IMR-90 (cell line): ENCODE measurements at regions not wholly inside any gene's neighbourhood (a gene's known extent, or its start where the extent isn't known, plus 50 kb on each side); places are given as distances from the start of the nearest gene placed in this dataset.

Source experiments
- ATAC-seq: fragments of 200-7000 bp; cut with Tn5 transposase; 2 replicates; pipeline ENCODE4 v1.9.1; 2020; ENCODE audit warnings: low read depth, mild to moderate bottlenecking, moderate library complexity
- BruUV-seq: library from RNA; stranded (reverse); fragments of 400-500 nt; replicated peaks from 2 replicates; lab custom pipeline; 2021; lab: Mats Ljungman, UMichigan
- CTCF ChIA-PET: fragments of 300-600 bp; formaldehyde crosslinking; extraction: SDS; loops from one replicate; lab custom pipeline; 2021; ENCODE audit warnings: antibody characterized with exemption; lab: Yijun Ruan, JAX
- POLR2A ChIA-PET: fragments of 300-600 bp; sonication (Branson Sonifier 250); formaldehyde crosslinking; loops from one replicate; lab custom pipeline; 2022; ENCODE audit warnings: antibody characterized with exemption; ENCODE audit not compliant: unreplicated experiment; lab: Charles Lee
- DNase-seq: peaks from one replicate; pipeline ENCODE4 v3.0.0; 2013
- H2AFZ ChIP-seq: replicated peaks from 2 replicates; pipeline ENCODE3; 2013; ENCODE audit warnings: low read length, mild to moderate bottlenecking; ENCODE audit not compliant: poor library complexity
- H2AK5ac ChIP-seq: 2 replicates; pipeline ENCODE4 v1.6.1; 2013; ENCODE audit warnings: low read depth, low read length, inconsistent platforms
- H2AK9ac ChIP-seq: replicated peaks from 2 replicates; pipeline ENCODE3; 2013; ENCODE audit warnings: mild to moderate bottlenecking, low read depth, low read length, moderate library complexity; ENCODE audit not compliant: poor library complexity
- H2BK120ac ChIP-seq: 2 replicates; pipeline ENCODE4 v1.6.1; 2013; ENCODE audit warnings: low read depth, low read length, inconsistent platforms
- H2BK15ac ChIP-seq: 3 replicates; pipeline ENCODE4 v1.6.1; 2013; ENCODE audit warnings: low read depth, low read length, inconsistent platforms
- H2BK20ac ChIP-seq: 2 replicates; pipeline ENCODE4 v1.6.1; 2013; ENCODE audit warnings: low read depth, mild to moderate bottlenecking, inconsistent platforms, low read length, moderate library complexity
- H2BK5ac ChIP-seq: 2 replicates; pipeline ENCODE4 v1.6.1; 2013; ENCODE audit warnings: mild to moderate bottlenecking, low read depth, low read length, inconsistent platforms; ENCODE audit not compliant: poor library complexity, severe bottlenecking
- H3K14ac ChIP-seq: replicated peaks from 2 replicates; pipeline ENCODE4 v1.6.1; 2013; ENCODE audit warnings: low read depth, low read length, inconsistent platforms
- H3K18ac ChIP-seq: 2 replicates; pipeline ENCODE4 v1.6.1; 2013; ENCODE audit warnings: low read depth, low read length, control low read depth
- H3K23ac ChIP-seq: 2 replicates; pipeline ENCODE4 v1.6.1; 2013; ENCODE audit warnings: low read depth, low read length, inconsistent platforms
- H3K27ac ChIP-seq: 2 replicates; pipeline ENCODE4 v1.5.1; 2013; ENCODE audit warnings: mild to moderate bottlenecking, control low read depth, low read length; ENCODE audit not compliant: insufficient read depth
- H3K27me3 ChIP-seq: 2 replicates; pipeline ENCODE4 v1.6.1; 2013; ENCODE audit warnings: low read length; ENCODE audit not compliant: control insufficient read depth, insufficient read depth
- H3K36me3 ChIP-seq: 2 replicates; pipeline ENCODE4 v1.6.1; 2013; ENCODE audit warnings: low read length, mixed read lengths; ENCODE audit not compliant: control insufficient read depth, insufficient read depth
- H3K4ac ChIP-seq: 2 replicates; pipeline ENCODE4 v1.6.1; 2013; ENCODE audit warnings: low read depth, low read length, inconsistent platforms
- H3K4me1 ChIP-seq: 2 replicates; pipeline ENCODE4 v1.6.1; 2013; ENCODE audit warnings: low read length, mixed read lengths; ENCODE audit not compliant: control insufficient read depth, insufficient read depth
- H3K4me2 ChIP-seq: 2 replicates; pipeline ENCODE4 v1.6.1; 2013; ENCODE audit warnings: low read depth, mild to moderate bottlenecking, control low read depth, low read length, moderate library complexity
- H3K4me3 ChIP-seq: 2 replicates; pipeline ENCODE4 v1.5.1; 2013; ENCODE audit warnings: low read depth, mild to moderate bottlenecking, control low read depth, low read length, moderate library complexity; ENCODE audit not compliant: insufficient read depth
- H3K56ac ChIP-seq: 2 replicates; pipeline ENCODE4 v1.6.1; 2013; ENCODE audit warnings: low read length, inconsistent platforms; ENCODE audit not compliant: insufficient read depth; ENCODE audit errors: extremely low read depth
- H3K79me1 ChIP-seq, 2 experiments: 2 replicates each; pipeline ENCODE4 v1.6.1; 2013; ENCODE audit warnings: low read length in 2 of 2, inconsistent platforms in 1 of 2, low read depth in 1 of 2
- H3K9ac ChIP-seq: 2 replicates; pipeline ENCODE4 v1.6.1; 2013; ENCODE audit warnings: low read depth, low read length, control low read depth
- H3K9me1 ChIP-seq: 2 replicates; pipeline ENCODE4 v1.6.1; 2013; ENCODE audit warnings: low read length, inconsistent platforms; ENCODE audit not compliant: insufficient read depth
- H3K9me3 ChIP-seq: 2 replicates; pipeline ENCODE4 v1.6.1; 2013; ENCODE audit warnings: low read length; ENCODE audit not compliant: control insufficient read depth, insufficient read depth
- H4K20me1 ChIP-seq: 2 replicates; pipeline ENCODE4 v1.6.1; 2013; ENCODE audit warnings: low read length, inconsistent platforms; ENCODE audit not compliant: insufficient read depth
- H4K5ac ChIP-seq: 2 replicates; pipeline ENCODE4 v1.6.1; 2013; ENCODE audit warnings: mild to moderate bottlenecking, low read depth, low read length, control low read depth
- H4K8ac ChIP-seq, 2 experiments: 2 replicates each; pipeline ENCODE4 v1.6.1; 2013; ENCODE audit warnings: low read depth in 2 of 2, low read length in 2 of 2, control low read depth in 1 of 2, inconsistent platforms in 1 of 2
- H4K91ac ChIP-seq: 2 replicates; pipeline ENCODE4 v1.6.1; 2013; ENCODE audit warnings: low read depth, low read length, inconsistent platforms; ENCODE audit not compliant: insufficient read depth
- BHLHE40 ChIP-seq: fragments of 150-350 bp; IDR thresholded peaks from 2 replicates; pipeline ENCODE4 v1.6.1; 2016; ENCODE audit warnings: mild to moderate bottlenecking, low read depth, low read length
- NFE2L2 ChIP-seq: fragments of 150-350 bp; IDR thresholded peaks from 2 replicates; pipeline ENCODE4 v1.6.1; 2016; ENCODE audit warnings: low read depth, mild to moderate bottlenecking, low read length
- POLR2A ChIP-seq: IDR thresholded peaks from 2 replicates; pipeline ENCODE4 v1.6.1; 2012; ENCODE audit warnings: mild to moderate bottlenecking, low read depth, low read length
- WGBS, 2 experiments: methylation state at CpG; one replicate each; pipeline versions ENCODE4 v1.1.5 to v1.1.7; 2013; ENCODE audit warnings: missing lambda C conversion rate in 2 of 2; ENCODE audit not compliant: insufficient read length in 1 of 2; ENCODE audit errors: extremely low coverage in 2 of 2; 5-methylcytosine and 5-hydroxymethylcytosine counted together
- dilution Hi-C: fragments of 300-500 bp; cut with HindIII; formaldehyde crosslinking; loops from one replicate; pipeline ENCODE4 v1.14.3; 2018; ENCODE audit warnings: low sequenced_read_pairs; ENCODE audit not compliant: unreplicated experiment
- in situ Hi-C: fragments of 300-500 bp; cut with MboI; formaldehyde crosslinking; loops from 3 replicates; pipeline ENCODE4 v1.14.3; 2019; ENCODE audit warnings: low sequenced_read_pairs, inconsistent platforms, mixed read lengths
- intact Hi-C: fragments of 100-400 bp; cut with micrococcal nuclease; formaldehyde crosslinking; loops from 2 replicates; pipeline ENCODE4 v1.10.0; 2022

DNA sequence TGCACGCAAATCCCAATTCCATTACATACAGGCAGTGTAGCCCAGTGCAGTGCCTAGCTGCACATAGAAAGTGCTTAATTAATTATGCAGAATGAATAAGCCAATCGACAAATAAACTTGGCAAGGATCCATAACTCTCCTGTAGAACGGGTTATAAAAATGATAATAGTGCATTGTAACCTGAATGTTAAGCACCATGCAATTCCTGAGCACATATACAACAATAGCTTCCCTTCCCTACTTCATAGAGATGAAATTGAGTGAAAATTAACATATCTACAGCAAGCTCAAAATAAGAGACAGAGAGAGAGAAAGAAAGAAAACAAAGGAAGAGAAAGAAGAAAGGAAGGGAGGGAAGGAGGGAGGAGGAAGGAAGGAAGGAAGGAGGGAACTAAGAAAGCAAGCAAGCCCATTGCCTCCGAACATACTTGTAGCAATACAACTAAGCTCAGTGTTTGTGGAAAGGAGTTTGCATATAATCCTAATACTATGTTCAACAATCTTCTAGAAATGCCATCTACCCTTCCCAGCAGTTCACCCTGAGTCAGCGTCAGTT, 1074.0 kb upstream of the LCORL start:
- DNase-seq (no peak), ATAC-seq (no peak)
- Histone ChIP-seq H3K18ac (no peak overlapping the region), H3K79me1 (no peaks in the 10 kb centered on the region), H3K27me3 (no peaks in the 10 kb centered on the region), H4K8ac (no peak overlapping the region), H2BK20ac (no peak overlapping the region), H3K4ac (no peak overlapping the region), H2AK9ac (no peak overlapping the region), H3K27ac (no peak overlapping the region), H3K4me1 (no peaks in the 10 kb centered on the region), H4K20me1 (no peaks in the 10 kb centered on the region), H3K14ac (no peak overlapping the region), H3K4me2 (no peak overlapping the region), H4K5ac (no peak overlapping the region), H3K9ac (no peak overlapping the region), H2BK120ac (no peak overlapping the region), H2BK5ac (no peak overlapping the region), H3K4me3 (no peak overlapping the region), H3K56ac (no peak overlapping the region), H2AFZ (no peak overlapping the region), H3K36me3 (no peaks in the 10 kb centered on the region), H3K9me1 (no peaks in the 10 kb centered on the region), H3K9me3 (no peaks in the 10 kb centered on the region; the same call in 1 of the 2 replicates), H3K23ac (no peak overlapping the region), H2AK5ac (no peak overlapping the region), H2BK15ac (no peak overlapping the region), H4K91ac (no peak overlapping the region)
- in situ Hi-C loops (no loop called here), intact Hi-C loops (no loop called here), dilution Hi-C loops (no loop called here)
- WGBS, 2 experiments: no CpG with 5 or more reads among the region's 5 CpGs
- ChIA-PET CTCF (no interaction called here), POLR2A (no interaction called here)
- TF ChIP-seq BHLHE40 (no peak), NFE2L2 (no peak), POLR2A (no peak)
- no TSS peak for BruUV-seq
